ENCODE measurements at regions not wholly inside any gene's neighbourhood (a gene's known extent, or its start where the extent isn't known, plus 50 kb on each side); places are given as distances from the start of the nearest gene placed in this dataset.

GRCh38 chr12:125836647-125837046, 771.4 kb downstream of the AACS start:
- TF ChIP-seq POLR2A (IDR thresholded peaks at IDR 0.05) = no peak
- no peak for TF ChIP-seq CTCF (IDR thresholded peaks at IDR 0.05 in 4 of 5, conservative IDR thresholded peaks at IDR 0.05 in 1 of 5)

All from gastrocnemius medialis (tissue), 4 donors.